Renal cortex interstitium (tissue), 11 donors: ENCODE measurements at regions not wholly inside any gene's neighbourhood (a gene's known extent, or its start where the extent isn't known, plus 50 kb on each side); places are given as distances from the start of the nearest gene placed in this dataset.

Experiments used
- DNase-seq, 11 donors: peaks; one replicate each; pipeline ENCODE4 v3.0.0-alpha.2; 2013; ENCODE audit warnings: low read depth in 9 of 11, low spot score in 4 of 11; ENCODE audit errors: extremely low read depth in 1 of 11

- DNase-seq, result peak in 2 of 11 donors; percentile 26 to 37
These were observed 77.5 kb upstream of the IFNE start for GRCh38 chr9:21559402-21560280.

- DNase-seq, result no peak
These were observed 78.2 kb upstream of the IFNE start for GRCh38 chr9:21560281-21560745.

DNA sequence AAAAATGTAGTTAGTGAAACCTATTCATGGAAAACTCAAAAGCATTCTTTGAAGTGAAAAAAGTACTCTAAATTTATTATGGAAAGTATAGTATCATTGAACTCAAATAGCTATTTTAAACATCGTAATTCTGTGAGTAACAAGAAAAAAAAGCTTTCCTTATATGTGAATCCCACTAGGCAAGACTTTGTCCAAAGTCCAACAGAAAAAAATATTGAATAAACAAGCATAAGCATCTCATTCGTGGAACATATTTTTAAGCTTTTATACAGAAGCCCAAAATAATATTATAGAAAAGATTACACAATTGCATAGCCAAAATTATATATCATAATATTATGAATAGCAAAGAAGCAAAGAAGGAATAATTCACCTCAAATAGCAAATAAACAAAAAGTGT lies 79.4 kb upstream of the IFNE start:
- DNase-seq, result no peak

DNA sequence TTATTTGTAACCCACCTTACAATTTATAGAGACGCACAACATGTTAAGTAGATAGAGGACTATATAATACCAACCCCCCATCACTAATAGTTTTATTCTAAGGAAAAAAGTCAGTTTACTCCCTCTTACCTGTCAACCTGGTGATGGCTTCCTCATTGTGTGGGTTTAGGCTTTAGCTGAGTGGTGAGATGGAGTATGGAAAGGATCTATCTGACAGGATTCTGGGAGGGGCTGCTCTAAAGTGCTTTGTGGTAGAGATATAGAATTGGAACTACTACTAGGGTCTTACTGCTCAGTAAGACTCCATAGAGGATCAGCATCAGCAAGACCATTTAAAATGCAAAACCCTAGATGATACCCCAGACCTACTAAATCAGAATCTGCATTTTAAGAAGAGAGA lies 82.1 kb upstream of the IFNE start:
- DNase-seq, result no peak

DNA sequence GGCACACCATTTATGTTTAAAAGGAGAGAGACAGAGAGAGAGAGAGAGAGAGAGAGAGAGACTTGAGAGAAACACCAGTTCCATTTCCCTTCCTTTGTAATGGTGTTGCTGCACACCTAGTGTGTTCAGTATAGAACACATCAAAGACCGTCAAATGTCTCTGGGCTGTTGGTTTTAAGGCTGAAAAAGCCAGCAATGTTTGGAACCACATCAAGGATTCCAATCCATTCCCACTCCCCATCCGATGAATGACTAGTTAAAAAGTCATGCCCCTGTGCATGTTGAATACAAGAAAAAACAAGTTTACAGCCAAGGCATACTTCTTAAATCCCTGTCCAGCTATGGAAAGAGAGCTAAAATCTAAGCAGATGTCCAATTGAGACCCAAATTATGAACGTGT lies 83.0 kb upstream of the IFNE start:
- no peak for DNase-seq

DNA sequence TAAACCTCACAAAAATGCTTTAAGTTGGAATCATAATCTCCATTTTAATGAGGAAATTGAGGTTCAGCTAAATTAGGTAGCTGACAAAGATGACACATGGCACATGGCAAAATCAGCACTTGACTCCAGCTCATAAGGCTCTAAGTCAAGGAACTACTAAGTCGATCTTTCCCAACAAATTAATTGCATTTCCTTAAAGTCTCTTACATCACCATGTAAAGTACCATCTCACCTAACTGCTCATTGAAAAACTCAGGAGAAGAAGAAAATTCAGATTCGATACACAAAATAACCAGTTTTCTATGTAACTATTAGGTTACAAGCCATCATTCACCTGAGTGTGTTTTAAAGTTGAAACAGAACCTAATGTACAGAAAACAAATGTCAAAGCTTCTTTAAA lies 85.8 kb upstream of the IFNE start:
- no peak for DNase-seq

DNA sequence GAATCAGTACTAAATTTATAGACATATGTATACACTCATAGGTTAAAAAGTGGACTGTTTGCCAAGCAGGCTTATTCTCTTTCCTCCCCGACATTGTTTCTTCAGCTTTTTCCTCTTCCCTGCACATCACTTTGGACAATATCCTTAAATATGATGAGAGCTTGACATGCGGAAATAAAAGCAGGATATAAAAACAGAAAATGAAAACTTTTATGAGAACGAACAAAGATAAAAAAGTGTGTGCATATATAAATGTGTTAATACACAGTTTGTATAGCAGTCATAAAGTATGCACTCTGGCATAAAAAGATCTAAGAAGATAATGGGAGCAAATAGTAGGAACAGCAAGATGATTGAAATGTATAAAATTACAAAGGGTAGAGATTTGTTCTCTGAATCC lies 86.4 kb upstream of the IFNE start:
- no peak for DNase-seq

- DNase-seq, result no peak
These were observed 87.6 kb upstream of the IFNE start for GRCh38 chr9:21569721-21570120.

GRCh38 chr9:21570643-21571275 lies 88.6 kb upstream of the IFNE start:
- no peak for DNase-seq

DNA sequence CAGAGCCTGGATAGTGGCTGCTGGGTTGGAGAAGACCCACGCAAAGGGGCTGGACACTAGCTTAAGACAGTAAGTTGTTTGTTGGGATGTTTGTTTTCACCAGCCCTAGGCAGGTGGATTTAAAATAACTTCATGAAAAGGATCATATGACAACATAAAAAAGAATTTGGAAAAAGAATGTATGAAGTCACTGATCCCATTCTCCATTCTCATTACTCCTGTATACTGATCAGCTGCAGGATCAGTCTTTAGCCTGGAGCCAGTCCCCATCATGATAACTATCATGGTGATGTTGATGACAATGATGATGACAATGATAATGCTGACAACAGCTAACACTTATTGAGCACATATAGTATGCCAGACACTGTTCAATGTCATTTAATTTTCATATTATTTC lies 92.1 kb upstream of the IFNE start:
- no peak for DNase-seq

DNA sequence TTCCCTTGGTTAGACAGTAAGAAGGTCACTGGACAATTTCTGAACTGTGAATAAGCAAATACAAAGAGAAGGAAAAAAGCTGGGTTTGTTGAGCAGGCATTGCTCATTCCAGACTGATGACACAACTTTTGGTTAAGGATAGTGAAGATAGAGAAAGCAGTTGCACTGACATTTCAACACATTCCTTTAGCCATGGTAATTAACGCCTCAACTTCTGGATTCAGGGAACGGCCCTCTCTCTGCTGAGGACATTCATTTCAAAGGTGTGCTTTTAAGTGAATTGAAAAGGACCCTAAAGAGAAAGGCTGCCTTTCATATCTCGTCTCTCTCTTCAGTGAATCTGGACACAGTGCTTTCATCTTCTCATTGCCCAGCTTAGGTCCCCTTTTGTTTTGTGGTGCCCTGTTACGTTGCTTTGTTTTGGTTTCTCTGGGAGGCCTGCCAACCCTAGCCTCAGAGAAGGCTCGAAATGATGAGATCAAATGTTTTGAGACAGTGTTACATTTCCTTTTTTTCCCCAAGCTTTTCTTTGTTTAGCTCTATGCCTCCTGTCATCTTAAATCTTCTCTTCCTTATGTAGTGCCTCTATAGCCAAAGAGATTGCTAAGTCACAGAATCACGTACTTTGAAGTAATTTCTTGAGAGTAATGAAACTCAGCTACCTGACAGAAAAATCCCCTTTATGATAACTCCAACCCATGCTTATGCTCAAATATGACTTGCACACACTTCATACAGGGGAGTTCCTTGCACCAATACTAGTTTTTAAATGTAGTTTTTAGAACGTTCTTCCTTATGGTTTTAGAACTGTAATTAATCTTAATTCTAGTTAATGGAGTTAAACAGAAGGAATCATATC lies 94.4 kb upstream of the IFNE start:
- DNase-seq, result peak in 3 of 11 donors; percentile 12 to 33 (median 32)

- DNase-seq, result no peak
These were observed 97.1 kb upstream of the IFNE start for GRCh38 chr9:21579247-21579671.

- DNase-seq, result no peak
These were observed 97.6 kb upstream of the IFNE start for GRCh38 chr9:21579743-21580142.

DNA sequence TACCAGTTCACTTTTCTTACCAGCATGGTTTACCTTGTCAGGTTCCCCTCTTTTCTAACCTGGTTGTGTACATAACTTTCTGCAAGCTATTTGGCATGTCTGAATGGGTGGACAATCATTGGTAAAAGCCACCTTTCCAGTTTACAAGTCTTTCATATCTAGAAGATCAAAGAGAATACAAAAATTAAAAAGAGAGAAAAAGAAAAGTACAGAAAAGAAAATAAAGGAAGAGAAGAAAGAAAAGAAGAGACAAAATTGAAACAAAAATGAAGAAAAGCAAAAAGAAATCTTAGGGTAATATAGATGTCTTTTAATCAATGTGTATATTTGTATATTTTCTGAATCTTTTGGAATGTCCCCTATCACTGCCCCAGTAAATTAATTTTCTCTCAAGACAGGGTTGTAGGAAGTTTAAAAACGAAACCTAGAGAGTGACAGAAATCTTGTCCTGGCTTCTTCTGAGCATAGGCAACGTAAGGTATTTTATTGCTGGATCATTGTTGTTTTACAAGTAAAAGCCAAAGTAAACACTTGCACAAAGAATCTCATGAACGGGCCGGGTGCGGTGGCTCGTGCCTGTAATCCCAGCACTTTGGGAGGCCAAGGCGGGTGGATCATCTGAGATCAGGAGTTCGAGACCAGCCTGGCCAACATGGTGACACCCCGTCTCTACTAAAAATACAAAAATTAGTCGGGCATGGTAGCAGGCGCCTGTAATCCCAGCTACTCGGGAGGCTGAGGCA lies 98.7 kb upstream of the IFNE start:
- no peak for DNase-seq

GRCh38 chr9:21583628-21584377 lies 101.7 kb upstream of the IFNE start:
- no peak for DNase-seq

- no peak for DNase-seq
These were observed 102.8 kb upstream of the IFNE start for GRCh38 chr9:21584890-21585289.

DNA sequence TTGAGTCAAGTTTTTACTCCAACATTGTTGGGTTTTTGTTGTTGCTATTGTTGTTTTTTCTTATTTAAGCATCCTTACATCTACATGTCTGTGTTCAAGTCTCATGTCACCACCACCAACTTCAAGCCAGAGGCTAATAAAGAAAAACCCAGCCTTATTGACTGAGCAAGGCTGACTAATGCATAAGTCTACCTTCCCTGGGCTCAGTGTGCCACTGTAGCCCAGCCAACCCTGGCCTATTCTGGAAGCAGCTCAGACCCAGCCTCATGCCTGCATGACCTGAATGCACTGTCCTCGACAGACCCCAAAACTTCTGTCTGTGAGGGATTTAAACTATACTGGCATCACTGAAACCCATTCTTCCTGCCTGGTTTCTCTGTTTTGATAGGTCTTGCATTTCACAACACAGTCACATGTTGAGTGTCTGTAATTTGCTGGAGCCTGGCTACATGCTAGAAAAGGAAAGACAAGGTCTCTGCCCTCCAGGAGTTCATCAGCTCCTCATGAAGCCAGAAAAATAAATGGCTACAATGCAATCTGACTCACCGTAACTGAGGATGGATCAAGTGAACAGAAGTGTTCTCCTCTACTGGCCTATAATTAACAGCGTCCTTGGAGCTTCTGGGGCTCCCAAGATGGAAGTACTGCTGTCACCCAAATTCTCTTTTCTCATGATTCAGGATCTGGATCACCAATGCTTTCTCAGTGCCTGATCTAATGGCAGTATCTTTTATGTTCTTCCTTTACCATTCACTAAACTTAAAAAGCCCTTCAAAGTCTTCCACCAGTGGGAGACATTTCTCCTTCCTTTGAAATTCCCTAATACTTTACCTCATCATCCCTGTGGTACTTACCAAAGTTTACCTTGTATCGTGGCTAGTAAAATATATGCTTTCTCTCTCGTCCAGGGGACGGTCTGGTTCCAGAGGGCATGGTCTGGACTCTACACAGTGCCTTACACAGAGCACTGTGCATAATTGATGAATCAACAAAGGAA lies 103.9 kb upstream of the IFNE start:
- DNase-seq, result no peak
